ENCODE measurements at regions not wholly inside any gene's neighbourhood (a gene's known extent, or its start where the extent isn't known, plus 50 kb on each side); places are given as distances from the start of the nearest gene placed in this dataset.

DNA sequence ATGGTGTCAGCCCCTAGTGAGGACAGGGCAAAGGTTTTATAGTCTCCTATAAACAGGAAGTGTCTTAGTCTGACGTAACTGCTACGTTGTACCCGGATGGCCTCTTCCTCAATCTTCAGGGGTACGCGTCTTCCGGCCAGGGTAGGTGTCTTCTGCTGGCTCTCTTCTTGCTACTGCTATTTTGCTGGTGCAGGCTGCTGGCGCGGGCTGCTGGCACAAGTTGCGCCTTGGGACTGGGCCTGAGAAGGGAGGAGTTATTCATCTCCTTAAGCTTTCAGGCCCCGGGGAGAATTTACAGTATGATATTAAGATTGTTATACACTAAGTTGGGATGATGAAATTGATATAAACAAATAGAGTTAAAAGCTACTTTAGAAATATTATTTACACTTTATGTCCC lies 74.4 kb downstream of the HDGFL1 start:
- TF ChIP-seq, protein P1, sequence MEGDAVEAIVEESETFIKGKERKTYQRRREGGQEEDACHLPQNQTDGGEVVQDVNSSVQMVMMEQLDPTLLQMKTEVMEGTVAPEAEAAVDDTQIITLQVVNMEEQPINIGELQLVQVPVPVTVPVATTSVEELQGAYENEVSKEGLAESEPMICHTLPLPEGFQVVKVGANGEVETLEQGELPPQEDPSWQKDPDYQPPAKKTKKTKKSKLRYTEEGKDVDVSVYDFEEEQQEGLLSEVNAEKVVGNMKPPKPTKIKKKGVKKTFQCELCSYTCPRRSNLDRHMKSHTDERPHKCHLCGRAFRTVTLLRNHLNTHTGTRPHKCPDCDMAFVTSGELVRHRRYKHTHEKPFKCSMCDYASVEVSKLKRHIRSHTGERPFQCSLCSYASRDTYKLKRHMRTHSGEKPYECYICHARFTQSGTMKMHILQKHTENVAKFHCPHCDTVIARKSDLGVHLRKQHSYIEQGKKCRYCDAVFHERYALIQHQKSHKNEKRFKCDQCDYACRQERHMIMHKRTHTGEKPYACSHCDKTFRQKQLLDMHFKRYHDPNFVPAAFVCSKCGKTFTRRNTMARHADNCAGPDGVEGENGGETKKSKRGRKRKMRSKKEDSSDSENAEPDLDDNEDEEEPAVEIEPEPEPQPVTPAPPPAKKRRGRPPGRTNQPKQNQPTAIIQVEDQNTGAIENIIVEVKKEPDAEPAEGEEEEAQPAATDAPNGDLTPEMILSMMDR (IDR thresholded peaks at IDR 0.05; ENCODE audit: low read depth, low read length): no peak
- no peak for TF ChIP-seq EZH2phosphoT487 (IDR thresholded peaks at IDR 0.05; ENCODE audit: low read depth)

All from OCI-LY3 (cell line).